Neural progenitor cell (in vitro differentiated cells): ENCODE measurements at regions not wholly inside any gene's neighbourhood (a gene's known extent, or its start where the extent isn't known, plus 50 kb on each side); places are given as distances from the start of the nearest gene placed in this dataset.
"Not testable (repeated sequence)": the region's sequence is repeated elsewhere in the genome, so short reads cannot be mapped to it uniquely, and the experiment has no call there.

Experiments used
- DNase-seq: peaks from one replicate; pipeline ENCODE4 v3.0.0-alpha.2; 2016; ENCODE audit warnings: low spot score
- H2AFZ ChIP-seq: fragments of 200-600 bp; sonication (generic); replicated peaks from 2 replicates; pipeline ENCODE4 v1.6.1; 2016; ENCODE audit warnings: antibody characterized with exemption
- H3F3A ChIP-seq: fragments of 200-600 bp; sonication (generic); 2 replicates; pipeline ENCODE4 v1.6.1; 2016; ENCODE audit warnings: antibody characterized with exemption, low read depth
- H3K27ac ChIP-seq: fragments of 200-600 bp; sonication (generic); 2 replicates; pipeline ENCODE4 v1.5.1; 2016; ENCODE audit warnings: mild to moderate bottlenecking
- H3K27me3 ChIP-seq: fragments of 200-600 bp; sonication (generic); 2 replicates; pipeline ENCODE4 v1.6.1; 2016; ENCODE audit warnings: mild to moderate bottlenecking, moderate library complexity
- H3K36me3 ChIP-seq: fragments of 200-600 bp; sonication (generic); 2 replicates; pipeline ENCODE4 v1.5.1; 2016
- H3K4me1 ChIP-seq: fragments of 200-600 bp; sonication (generic); 2 replicates; pipeline ENCODE4 v1.6.1; 2016; ENCODE audit warnings: mixed run types
- H3K4me2 ChIP-seq: fragments of 200-600 bp; sonication (generic); 2 replicates; pipeline ENCODE4 v1.6.1; 2016
- H3K4me3 ChIP-seq: fragments of 200-600 bp; sonication (generic); 2 replicates; pipeline ENCODE4 v1.5.1; 2016
- H3K79me2 ChIP-seq: fragments of 200-600 bp; sonication (generic); 2 replicates; pipeline ENCODE4 v1.6.1; 2016; ENCODE audit warnings: low read depth
- H3K9ac ChIP-seq: fragments of 200-600 bp; sonication (generic); 2 replicates; pipeline ENCODE4 v1.6.1; 2016
- H3K9me3 ChIP-seq: fragments of 200-600 bp; sonication (generic); 2 replicates; pipeline ENCODE4 v1.5.1; 2016; ENCODE audit warnings: low read depth
- H4K20me1 ChIP-seq: fragments of 200-600 bp; sonication (generic); 2 replicates; pipeline ENCODE4 v1.6.1; 2016; ENCODE audit warnings: low read depth
- H3K27ac Mint-ChIP-seq: 3 replicates; pipeline ENCODE4 v1.8.0; 2021; ENCODE audit warnings: mixed read lengths
- H3K27me3 Mint-ChIP-seq: 2 replicates; pipeline ENCODE4 v1.8.0; 2022; ENCODE audit warnings: low read depth, mild to moderate bottlenecking, inconsistent platforms, moderate library complexity, mixed read lengths; ENCODE audit not compliant: insufficient read depth
- H3K36me3 Mint-ChIP-seq: 3 replicates; pipeline ENCODE4 v1.8.0; 2021; ENCODE audit warnings: mixed read lengths
- H3K4me1 Mint-ChIP-seq: 3 replicates; pipeline ENCODE4 v1.8.0; 2021; ENCODE audit warnings: mixed read lengths
- H3K4me3 Mint-ChIP-seq: 3 replicates; pipeline ENCODE4 v1.8.0; 2021; ENCODE audit warnings: mild to moderate bottlenecking, moderate library complexity, mixed read lengths
- H3K9me3 Mint-ChIP-seq: 3 replicates; pipeline ENCODE4 v1.8.0; 2020; ENCODE audit warnings: mixed read lengths
- CTCF ChIP-seq: fragments of 200-600 bp; sonication (generic); IDR thresholded peaks from 2 replicates; pipeline ENCODE4 v1.5.1; 2017; ENCODE audit warnings: antibody characterized with exemption, mild to moderate bottlenecking
- EZH2 ChIP-seq: fragments of 200-600 bp; sonication (generic); IDR thresholded peaks from 2 replicates; pipeline ENCODE4 v1.6.1; 2017; ENCODE audit warnings: antibody characterized with exemption, mild to moderate bottlenecking, moderate library complexity
- EZH2phosphoT487 ChIP-seq: fragments of 200-600 bp; sonication (generic); IDR thresholded peaks from 2 replicates; pipeline ENCODE4 v1.6.1; 2017; ENCODE audit warnings: antibody characterized with exemption

- Histone ChIP-seq H3K9me3 (no peaks in the 10 kb centered on the region), H3K9ac (no peak overlapping the region), H3K79me2 (no peaks in the 10 kb centered on the region), H3K36me3 (no peaks in the 10 kb centered on the region), H2AFZ (peak overlapping the region; percentile 27), H3K27ac (no peak overlapping the region), H3K4me3 (no peak overlapping the region), H3F3A (no peaks in the 10 kb centered on the region), H3K4me2 (no peak overlapping the region), H4K20me1 (no peaks in the 10 kb centered on the region), H3K4me1 (no peaks in the 10 kb centered on the region), H3K27me3 (no peaks in the 10 kb centered on the region)
- Mint-ChIP-seq H3K4me3 (no peak overlapping the region), H3K36me3 (no peaks in the 10 kb centered on the region), H3K4me1 (no peaks in the 10 kb centered on the region), H3K27me3 (no peaks in the 10 kb centered on the region), H3K27ac (no peak overlapping the region), H3K9me3 (no peaks in the 10 kb centered on the region)
- no peak for TF ChIP-seq EZH2phosphoT487
- no peak for TF ChIP-seq EZH2
- TF ChIP-seq CTCF: no peak
- DNase-seq: no peak
These were observed 342.8 kb upstream of the ARPP21 start for GRCh38 chr3:35296533-35296932.

- H3K4me2 ChIP-seq, DNase-seq, H3K9me3 ChIP-seq, H3K79me2 ChIP-seq, H3K9ac ChIP-seq, H3K36me3 ChIP-seq, H3F3A ChIP-seq, H3K4me3 ChIP-seq, H4K20me1 ChIP-seq, H3K27ac Mint-ChIP-seq, H3K9me3 Mint-ChIP-seq, H3K27ac ChIP-seq, H3K4me1 Mint-ChIP-seq, H3K27me3 Mint-ChIP-seq, H3K4me1 ChIP-seq, H3K4me3 Mint-ChIP-seq, H3K27me3 ChIP-seq, H2AFZ ChIP-seq, H3K36me3 Mint-ChIP-seq: not testable (repeated sequence)
These were observed 342.4 kb upstream of the ARPP21 start for GRCh38 chr3:35296944-35297343.

- Mint-ChIP-seq H3K4me3 (no peak overlapping the region), H3K27ac (no peak overlapping the region), H3K9me3 (no peaks in the 10 kb centered on the region), H3K27me3 (no peaks in the 10 kb centered on the region), H3K36me3 (no peaks in the 10 kb centered on the region), H3K4me1 (no peaks in the 10 kb centered on the region)
- no peak overlapping the region for H3K4me3 ChIP-seq
- H3K4me1 ChIP-seq: no peaks in the 10 kb centered on the region
- H4K20me1 ChIP-seq: no peaks in the 10 kb centered on the region
- DNase-seq: no peak
- H3F3A ChIP-seq: no peaks in the 10 kb centered on the region
- TF ChIP-seq EZH2phosphoT487: no peak
- no peak for TF ChIP-seq CTCF
- H3K27me3 ChIP-seq: no peaks in the 10 kb centered on the region
- H3K4me2 ChIP-seq: no peak overlapping the region
- H3K79me2 ChIP-seq: no peaks in the 10 kb centered on the region
- no peaks in the 10 kb centered on the region for H3K36me3 ChIP-seq
- no peak overlapping the region for H3K9ac ChIP-seq
- H3K27ac ChIP-seq: no peak overlapping the region
- no peak overlapping the region for H2AFZ ChIP-seq
- H3K9me3 ChIP-seq: no peaks in the 10 kb centered on the region
These were observed 333.9 kb upstream of the ARPP21 start for GRCh38 chr3:35305406-35305805.

- Histone ChIP-seq H3K27ac (no peak overlapping the region), H3K9ac (no peak overlapping the region), H3K4me1 (no peaks in the 10 kb centered on the region), H3K4me3 (no peak overlapping the region), H3K27me3 (no peaks in the 10 kb centered on the region), H3K9me3 (no peaks in the 10 kb centered on the region), H4K20me1 (no peaks in the 10 kb centered on the region), H3F3A (no peaks in the 10 kb centered on the region), H3K36me3 (no peaks in the 10 kb centered on the region), H3K4me2 (no peak overlapping the region), H3K79me2 (no peaks in the 10 kb centered on the region), H2AFZ (no peak overlapping the region)
- no peaks in the 10 kb centered on the region for H3K4me1 Mint-ChIP-seq
- no peak for DNase-seq
- no peaks in the 10 kb centered on the region for H3K9me3 Mint-ChIP-seq
- no peak overlapping the region for H3K4me3 Mint-ChIP-seq
- no peaks in the 10 kb centered on the region for H3K36me3 Mint-ChIP-seq
- H3K27me3 Mint-ChIP-seq: no peaks in the 10 kb centered on the region
- H3K27ac Mint-ChIP-seq: no peak overlapping the region
- no peak for TF ChIP-seq CTCF
- no peak for TF ChIP-seq EZH2
- TF ChIP-seq EZH2phosphoT487: no peak
These were observed 332.0 kb upstream of the ARPP21 start for GRCh38 chr3:35307296-35307695.

- H3K9ac ChIP-seq, H3K4me1 ChIP-seq, H4K20me1 ChIP-seq, H3K36me3 ChIP-seq, H3K9me3 ChIP-seq, H3K9me3 Mint-ChIP-seq, H3K27ac Mint-ChIP-seq, H3K27me3 ChIP-seq, H3K27me3 Mint-ChIP-seq, H3K27ac ChIP-seq, DNase-seq, H3K4me3 ChIP-seq, H3K36me3 Mint-ChIP-seq, H3K4me3 Mint-ChIP-seq, H3K4me2 ChIP-seq, H2AFZ ChIP-seq, H3K4me1 Mint-ChIP-seq, H3K79me2 ChIP-seq, H3F3A ChIP-seq: not testable (repeated sequence)
These were observed 322.5 kb upstream of the ARPP21 start for GRCh38 chr3:35316841-35317240.
